ENCODE measurements at regions not wholly inside any gene's neighbourhood (a gene's known extent, or its start where the extent isn't known, plus 50 kb on each side); places are given as distances from the start of the nearest gene placed in this dataset.
"Not testable (repeated sequence)": the region's sequence is repeated elsewhere in the genome, so short reads cannot be mapped to it uniquely, and the experiment has no call there.

- WGBS, 2 experiments (ENCODE audit: low coverage in 1 of 2, low lambda C conversion rate in 2 of 2, missing lambda C conversion rate in 2 of 2): 74 to 79% methylated on average over 2 of the region's 2 CpGs
- in situ Hi-C loops (cut with MboI): loop anchor here (25.0 kb wide), 2 partner anchors 731 to 1044 kb away; no protein-coding TSS in a partner anchor
- TF ChIP-seq EZH2phosphoT487 (IDR thresholded peaks at IDR 0.05; ENCODE audit: insufficient read depth, low read depth): no peak
- no peak for TF ChIP-seq EZH2 (IDR thresholded peaks at IDR 0.05; ENCODE audit: insufficient read depth, poor library complexity, severe bottlenecking)
- Histone ChIP-seq H3K9ac (no peak overlapping the region), H3K4me2 (ENCODE audit: unreplicated experiment) (no peak overlapping the region), H3K4me1 (ENCODE audit: insufficient read depth) (no peaks in the 10 kb centered on the region), H3F3A (ENCODE audit: insufficient read depth) (no peaks in the 10 kb centered on the region), H3K36me3 (ENCODE audit: low read depth) (no peaks in the 10 kb centered on the region), H4K20me1 (ENCODE audit: insufficient read depth) (no peaks in the 10 kb centered on the region), H3K9me2 (ENCODE audit: insufficient read depth) (no peaks in the 10 kb centered on the region), H3K79me2 (ENCODE audit: insufficient read depth) (no peaks in the 10 kb centered on the region), H3K27me3 (replicated peaks; ENCODE audit: insufficient read depth) (no peaks in the 10 kb centered on the region), H2AFZ (no peak overlapping the region), H3K4me3 (no peak overlapping the region), H3K9me3 (ENCODE audit: low read depth) (no peaks in the 10 kb centered on the region), H3K27ac (no peak overlapping the region)
- no peak for DNase-seq
Measured at GRCh38 chr18:44342946-44343345, 337.7 kb upstream of the SETBP1 start.

DNA sequence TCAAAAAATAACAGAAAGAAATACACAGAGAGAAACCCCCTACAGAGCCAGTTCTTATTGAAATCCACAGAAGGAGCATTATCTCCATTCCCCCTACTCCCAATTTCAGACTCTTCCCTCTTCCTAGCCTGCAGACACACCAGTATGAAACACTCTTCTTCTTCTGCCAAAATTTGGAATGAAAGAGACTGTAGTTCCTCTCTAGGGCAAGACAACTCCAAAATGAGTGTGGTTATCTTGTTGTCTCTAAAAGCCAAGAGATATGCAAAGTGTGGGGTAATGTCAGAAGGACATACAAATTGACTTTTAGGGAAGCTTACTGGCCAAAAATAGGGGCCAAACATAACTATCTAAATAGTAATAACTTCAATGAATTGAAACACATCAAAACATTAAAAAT lies 337.1 kb upstream of the SETBP1 start:
- no peak overlapping the region for H3K9ac ChIP-seq
- H3K4me2 ChIP-seq (ENCODE audit: unreplicated experiment): no peak overlapping the region
- H3K36me3 ChIP-seq (ENCODE audit: low read depth): no peaks in the 10 kb centered on the region
- DNase-seq: no peak
- H2AFZ ChIP-seq: no peak overlapping the region
- no peaks in the 10 kb centered on the region for H3F3A ChIP-seq (ENCODE audit: insufficient read depth)
- no peaks in the 10 kb centered on the region for H3K9me2 ChIP-seq (ENCODE audit: insufficient read depth)
- H3K9me3 ChIP-seq (ENCODE audit: low read depth): no peaks in the 10 kb centered on the region
- in situ Hi-C loops (cut with MboI): loop anchor here (25.0 kb wide), 2 partner anchors 731 to 1044 kb away; no protein-coding TSS in a partner anchor
- no peak overlapping the region for H3K4me3 ChIP-seq
- H4K20me1 ChIP-seq (ENCODE audit: insufficient read depth): no peaks in the 10 kb centered on the region
- TF ChIP-seq EZH2phosphoT487 (IDR thresholded peaks at IDR 0.05; ENCODE audit: insufficient read depth, low read depth): no peak
- no peak for TF ChIP-seq EZH2 (IDR thresholded peaks at IDR 0.05; ENCODE audit: insufficient read depth, poor library complexity, severe bottlenecking)
- no peaks in the 10 kb centered on the region for H3K4me1 ChIP-seq (ENCODE audit: insufficient read depth)
- no peaks in the 10 kb centered on the region for H3K79me2 ChIP-seq (ENCODE audit: insufficient read depth)
- H3K27ac ChIP-seq: no peak overlapping the region
- no peaks in the 10 kb centered on the region for H3K27me3 ChIP-seq (replicated peaks; ENCODE audit: insufficient read depth)

- Histone ChIP-seq H2AFZ (no peak overlapping the region), H3K9me3 (ENCODE audit: low read depth) (no peaks in the 10 kb centered on the region), H3K9me2 (ENCODE audit: insufficient read depth) (no peaks in the 10 kb centered on the region), H3K79me2 (ENCODE audit: insufficient read depth) (no peaks in the 10 kb centered on the region), H3K36me3 (ENCODE audit: low read depth) (no peaks in the 10 kb centered on the region), H3K4me1 (ENCODE audit: insufficient read depth) (no peaks in the 10 kb centered on the region), H3F3A (ENCODE audit: insufficient read depth) (no peaks in the 10 kb centered on the region), H3K9ac (no peak overlapping the region), H4K20me1 (ENCODE audit: insufficient read depth) (no peaks in the 10 kb centered on the region), H3K27ac (no peak overlapping the region), H3K27me3 (replicated peaks; ENCODE audit: insufficient read depth) (no peaks in the 10 kb centered on the region), H3K4me2 (ENCODE audit: unreplicated experiment) (no peak overlapping the region), H3K4me3 (no peak overlapping the region)
- DNase-seq: no peak
- in situ Hi-C loops (cut with MboI): no loop called here
- WGBS, 2 experiments (ENCODE audit: low coverage in 1 of 2, low lambda C conversion rate in 2 of 2, missing lambda C conversion rate in 2 of 2): 35 to 39% methylated on average over 5 of the region's 5 CpGs
- TF ChIP-seq EZH2phosphoT487 (IDR thresholded peaks at IDR 0.05; ENCODE audit: insufficient read depth, low read depth): no peak
- TF ChIP-seq EZH2 (IDR thresholded peaks at IDR 0.05; ENCODE audit: insufficient read depth, poor library complexity, severe bottlenecking): no peak
Measured at GRCh38 chr18:44356566-44357157, 324.0 kb upstream of the SETBP1 start.

GRCh38 chr18:44358402-44358801 lies 322.3 kb upstream of the SETBP1 start:
- H3K9me2 ChIP-seq (ENCODE audit: insufficient read depth): no peaks in the 10 kb centered on the region
- no peaks in the 10 kb centered on the region for H3F3A ChIP-seq (ENCODE audit: insufficient read depth)
- H3K36me3 ChIP-seq (ENCODE audit: low read depth): no peaks in the 10 kb centered on the region
- TF ChIP-seq EZH2phosphoT487 (IDR thresholded peaks at IDR 0.05; ENCODE audit: insufficient read depth, low read depth) (no peak), EZH2 (IDR thresholded peaks at IDR 0.05; ENCODE audit: insufficient read depth, poor library complexity, severe bottlenecking) (no peak)
- H3K27me3 ChIP-seq (replicated peaks; ENCODE audit: insufficient read depth): no peaks in the 10 kb centered on the region
- no peaks in the 10 kb centered on the region for H3K79me2 ChIP-seq (ENCODE audit: insufficient read depth)
- H3K9ac ChIP-seq: no peak overlapping the region
- H3K27ac ChIP-seq: no peak overlapping the region
- no peaks in the 10 kb centered on the region for H3K9me3 ChIP-seq (ENCODE audit: low read depth)
- no peaks in the 10 kb centered on the region for H4K20me1 ChIP-seq (ENCODE audit: insufficient read depth)
- no peaks in the 10 kb centered on the region for H3K4me1 ChIP-seq (ENCODE audit: insufficient read depth)
- in situ Hi-C loops (cut with MboI): no loop called here
- no peak overlapping the region for H2AFZ ChIP-seq
- no peak overlapping the region for H3K4me3 ChIP-seq
- H3K4me2 ChIP-seq (ENCODE audit: unreplicated experiment): no peak overlapping the region
- WGBS, 2 experiments (ENCODE audit: low coverage in 1 of 2, low lambda C conversion rate in 2 of 2, missing lambda C conversion rate in 2 of 2): 40 to 59% methylated on average over 2 of the region's 2 CpGs
- no peak for DNase-seq

GRCh38 chr18:44359741-44360140 lies 320.9 kb upstream of the SETBP1 start:
- H3K27me3 ChIP-seq (replicated peaks; ENCODE audit: insufficient read depth); H3K4me1 ChIP-seq (ENCODE audit: insufficient read depth); in situ Hi-C loops (cut with MboI); H3K4me2 ChIP-seq (ENCODE audit: unreplicated experiment); H3K4me3 ChIP-seq; H3K9me3 ChIP-seq (ENCODE audit: low read depth); H3K79me2 ChIP-seq (ENCODE audit: insufficient read depth); H2AFZ ChIP-seq; H3K9me2 ChIP-seq (ENCODE audit: insufficient read depth); H3K36me3 ChIP-seq (ENCODE audit: low read depth); H3K9ac ChIP-seq; H4K20me1 ChIP-seq (ENCODE audit: insufficient read depth); H3K27ac ChIP-seq; H3F3A ChIP-seq (ENCODE audit: insufficient read depth); DNase-seq: not testable (repeated sequence)
- 83% methylated on average over 1 of the region's 1 CpG for WGBS, 2 experiments (ENCODE audit: low coverage in 1 of 2, low lambda C conversion rate in 2 of 2, missing lambda C conversion rate in 2 of 2)

DNA sequence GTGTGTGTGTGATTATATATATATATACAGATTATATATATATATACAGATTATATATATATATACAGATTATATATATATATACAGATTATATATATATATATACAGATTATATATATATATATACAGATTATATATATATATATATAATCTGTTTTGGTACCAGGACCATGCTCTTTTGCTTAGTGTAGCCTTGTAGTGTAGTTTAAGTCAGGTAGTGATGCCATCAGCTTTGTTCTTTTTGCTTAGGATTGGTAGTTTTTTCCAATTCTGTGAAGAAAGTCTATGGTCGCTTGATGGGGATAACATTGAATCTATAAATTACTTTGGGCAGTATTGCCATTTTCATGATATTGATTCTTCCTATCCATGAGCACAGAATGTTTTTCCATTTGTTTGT lies 318.5 kb upstream of the SETBP1 start:
- H3K9ac ChIP-seq; H3F3A ChIP-seq (ENCODE audit: insufficient read depth); H3K4me1 ChIP-seq (ENCODE audit: insufficient read depth); H3K9me3 ChIP-seq (ENCODE audit: low read depth); H2AFZ ChIP-seq; H3K9me2 ChIP-seq (ENCODE audit: insufficient read depth); DNase-seq; H3K36me3 ChIP-seq (ENCODE audit: low read depth); in situ Hi-C loops (cut with MboI); H3K27ac ChIP-seq; H3K27me3 ChIP-seq (replicated peaks; ENCODE audit: insufficient read depth); H3K79me2 ChIP-seq (ENCODE audit: insufficient read depth); H3K4me2 ChIP-seq (ENCODE audit: unreplicated experiment); H3K4me3 ChIP-seq; H4K20me1 ChIP-seq (ENCODE audit: insufficient read depth): not testable (repeated sequence)
- 78 to 86% methylated on average over 1 of the region's 1 CpG for WGBS, 2 experiments (ENCODE audit: low coverage in 1 of 2, low lambda C conversion rate in 2 of 2, missing lambda C conversion rate in 2 of 2)
